SH-SY5Y (cell line): ENCODE measurements at regions not wholly inside any gene's neighbourhood (a gene's known extent, or its start where the extent isn't known, plus 50 kb on each side); places are given as distances from the start of the nearest gene placed in this dataset.

ENCODE experiments used
- GATA2 ChIP-seq: IDR thresholded peaks from 2 replicates; pipeline ENCODE4 v1.6.1; 2011; ENCODE audit warnings: mild to moderate bottlenecking, low read depth, low read length
- GATA3 ChIP-seq: IDR thresholded peaks from 2 replicates; pipeline ENCODE4 v1.6.1; 2011; ENCODE audit warnings: low read depth, mild to moderate bottlenecking, low read length, moderate library complexity

- no peak for TF ChIP-seq GATA2
- no peak for TF ChIP-seq GATA3
These were observed 249.0 kb upstream of the CNTN5 start for GRCh38 chr11:98771791-98772190.
